Activated CD4-positive, alpha-beta T cell treated with anti-CD3 and anti-CD28 coated beads, Interleukin-2, amount 10 ng/mL, durations not matched to agents 24 days and 14 days (primary cell): ENCODE measurements at regions not wholly inside any gene's neighbourhood (a gene's known extent, or its start where the extent isn't known, plus 50 kb on each side); places are given as distances from the start of the nearest gene placed in this dataset.
"Not testable (repeated sequence)": the region's sequence is repeated elsewhere in the genome, so short reads cannot be mapped to it uniquely, and the experiment has no call there.

Source experiments
- DNase-seq: peaks from one replicate; pipeline ENCODE4 v3.0.0; 2022
- H3K27ac Mint-ChIP-seq: one replicate; pipeline ENCODE4 v1.8.0; 2022; ENCODE audit warnings: mild to moderate bottlenecking, mixed read lengths
- H3K27me3 Mint-ChIP-seq: one replicate; pipeline ENCODE4 v1.8.0; 2022; ENCODE audit warnings: mixed read lengths
- H3K36me3 Mint-ChIP-seq: one replicate; pipeline ENCODE4 v1.8.0; 2022; ENCODE audit warnings: low read depth, mild to moderate bottlenecking, mixed read lengths
- H3K4me1 Mint-ChIP-seq: one replicate; pipeline ENCODE4 v1.8.0; 2021; ENCODE audit warnings: mixed read lengths
- H3K4me3 Mint-ChIP-seq: one replicate; pipeline ENCODE4 v1.8.0; 2022; ENCODE audit warnings: mild to moderate bottlenecking, moderate library complexity, mixed read lengths
- H3K9me3 Mint-ChIP-seq: one replicate; pipeline ENCODE4 v1.8.0; 2021; ENCODE audit warnings: mixed read lengths
- intact Hi-C: fragments of 100-400 bp; cut with micrococcal nuclease; formaldehyde crosslinking; loops from one replicate; pipeline ENCODE4 v1.15.1; 2023

DNA sequence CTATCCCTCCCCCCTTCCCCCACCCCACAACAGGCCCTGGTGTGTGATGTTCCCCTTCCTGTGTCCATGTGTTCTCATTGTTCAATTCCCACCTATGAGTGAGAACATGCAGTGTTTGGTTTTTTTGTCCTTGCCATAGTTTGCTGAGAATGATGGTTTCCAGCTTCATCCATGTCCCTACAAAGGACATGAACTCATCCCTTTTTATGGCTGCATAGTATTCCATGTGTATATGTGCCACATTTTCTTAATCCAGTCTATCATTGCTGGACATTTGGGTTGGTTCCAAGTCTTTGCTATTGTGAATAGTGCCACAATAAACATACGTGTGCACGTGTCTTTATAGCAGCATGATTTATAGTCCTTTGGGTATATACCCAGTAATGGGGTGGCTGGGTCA lies 52.3 kb upstream of the MAN1A2 start:
- H3K27me3 Mint-ChIP-seq, H3K9me3 Mint-ChIP-seq, DNase-seq, H3K27ac Mint-ChIP-seq, H3K4me1 Mint-ChIP-seq, H3K4me3 Mint-ChIP-seq, intact Hi-C loops, H3K36me3 Mint-ChIP-seq: not testable (repeated sequence)

DNA sequence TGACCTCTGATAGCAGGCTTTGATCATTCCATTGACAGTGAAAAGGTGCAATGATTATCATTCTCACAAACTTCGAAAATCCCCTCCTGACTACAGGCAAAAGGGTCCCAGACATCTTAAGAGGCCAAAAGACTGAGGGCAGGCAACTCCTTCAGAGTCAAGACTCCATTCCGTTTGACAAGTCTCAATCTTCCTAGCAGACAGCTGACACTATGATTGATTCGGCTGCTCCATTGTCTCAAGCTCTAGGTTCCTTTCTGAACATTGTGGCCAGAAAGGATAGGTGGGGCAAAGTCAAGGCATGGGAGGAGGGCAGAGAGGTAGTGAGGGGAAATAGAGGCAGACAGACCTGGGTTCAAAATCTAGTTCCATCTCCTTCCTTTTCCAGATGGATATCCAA lies 53.7 kb upstream of the MAN1A2 start:
- intact Hi-C loops, result no loop called here
- Mint-ChIP-seq H3K27ac (no peak overlapping the region), H3K9me3 (peaks cover 3% of the 10 kb centered on the region), H3K4me3 (no peak overlapping the region), H3K4me1 (no peaks in the 10 kb centered on the region), H3K36me3 (no peaks in the 10 kb centered on the region), H3K27me3 (peaks cover 2% of the 10 kb centered on the region)
- DNase-seq, result no peak

DNA sequence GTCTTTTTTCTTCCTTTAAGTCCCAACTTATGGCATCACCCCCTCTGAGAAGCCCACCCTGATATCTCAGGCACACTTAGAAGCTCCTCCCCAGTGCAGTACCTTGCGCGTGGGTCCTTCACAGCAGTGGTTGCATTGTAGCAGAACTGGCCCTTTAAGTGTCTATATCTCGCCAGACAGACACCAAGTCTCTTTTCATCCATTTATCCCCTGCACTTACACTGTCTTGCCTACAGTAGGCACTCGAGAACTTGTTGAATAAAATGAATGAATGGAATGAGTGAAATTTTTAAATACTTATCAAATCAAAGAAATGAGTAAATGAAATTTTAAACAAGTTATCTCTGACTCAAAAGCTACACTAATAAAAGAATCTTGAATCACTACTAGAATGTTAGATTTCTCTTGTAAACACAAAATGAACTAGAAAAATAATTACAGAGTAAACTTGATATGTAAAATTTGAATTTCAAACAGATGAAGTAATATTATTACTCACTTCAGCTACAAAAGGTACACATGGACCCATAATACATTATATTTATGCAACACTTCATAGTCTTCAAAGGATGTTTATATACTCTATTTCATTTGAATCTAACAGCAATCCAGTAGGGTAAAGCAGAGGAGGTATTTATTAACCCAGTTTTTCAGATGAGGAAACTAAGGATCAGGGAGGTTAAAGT lies 54.7 kb upstream of the MAN1A2 start:
- peak; percentile 57 for DNase-seq
- no peak overlapping the region for H3K27ac Mint-ChIP-seq
- no peak overlapping the region for H3K4me3 Mint-ChIP-seq
- no peaks in the 10 kb centered on the region for H3K4me1 Mint-ChIP-seq
- H3K27me3 Mint-ChIP-seq, result peaks cover 2% of the 10 kb centered on the region
- intact Hi-C loops, result no loop called here
- H3K36me3 Mint-ChIP-seq, result no peaks in the 10 kb centered on the region
- no peaks in the 10 kb centered on the region for H3K9me3 Mint-ChIP-seq

- Mint-ChIP-seq H3K4me1 (no peaks in the 10 kb centered on the region), H3K27me3 (peaks cover 2% of the 10 kb centered on the region), H3K36me3 (no peaks in the 10 kb centered on the region), H3K27ac (no peak overlapping the region), H3K9me3 (no peaks in the 10 kb centered on the region), H3K4me3 (no peak overlapping the region)
- DNase-seq, result no peak
- intact Hi-C loops, result no loop called here
These were observed 58.8 kb upstream of the MAN1A2 start for GRCh38 chr1:117308311-117308916.

DNA sequence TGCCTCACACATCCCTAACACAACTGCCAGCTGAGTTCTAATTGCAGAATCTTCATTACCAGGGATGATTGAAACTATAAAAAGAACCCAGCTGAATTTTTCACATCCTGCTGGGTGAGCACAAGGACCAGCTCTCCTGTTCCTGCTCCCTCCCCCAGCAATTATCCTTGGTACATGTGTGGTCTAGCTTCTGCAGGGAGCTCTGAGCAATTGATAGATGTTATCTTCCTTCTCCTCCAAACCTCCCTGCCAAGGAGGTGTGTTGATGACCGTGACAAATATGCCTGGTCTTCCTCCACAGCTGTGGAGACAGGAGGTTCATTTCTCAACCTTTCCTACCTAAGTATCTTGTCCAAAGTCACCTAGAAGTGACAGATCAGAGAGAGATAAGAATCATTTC lies 65.3 kb upstream of the MAN1A2 start:
- Mint-ChIP-seq H3K27me3 (no peaks in the 10 kb centered on the region), H3K27ac (no peak overlapping the region), H3K4me1 (no peaks in the 10 kb centered on the region), H3K9me3 (no peaks in the 10 kb centered on the region), H3K4me3 (no peak overlapping the region), H3K36me3 (no peaks in the 10 kb centered on the region)
- DNase-seq, result no peak
- intact Hi-C loops, result no loop called here

- H3K27me3 Mint-ChIP-seq, H3K36me3 Mint-ChIP-seq, H3K4me3 Mint-ChIP-seq, H3K27ac Mint-ChIP-seq, DNase-seq, intact Hi-C loops, H3K4me1 Mint-ChIP-seq, H3K9me3 Mint-ChIP-seq: not testable (repeated sequence)
These were observed 67.1 kb upstream of the MAN1A2 start for GRCh38 chr1:117300183-117300582.

- Mint-ChIP-seq H3K9me3 (no peaks in the 10 kb centered on the region), H3K4me3 (no peak overlapping the region), H3K36me3 (no peaks in the 10 kb centered on the region), H3K27ac (no peak overlapping the region), H3K4me1 (no peaks in the 10 kb centered on the region), H3K27me3 (peaks cover 2% of the 10 kb centered on the region)
- DNase-seq, result no peak
- intact Hi-C loops, result no loop called here
These were observed 72.2 kb upstream of the MAN1A2 start for GRCh38 chr1:117295001-117295400.

- Mint-ChIP-seq H3K4me1 (no peaks in the 10 kb centered on the region), H3K36me3 (no peaks in the 10 kb centered on the region), H3K9me3 (no peaks in the 10 kb centered on the region), H3K27me3 (peaks cover 11% of the 10 kb centered on the region), H3K27ac (no peak overlapping the region), H3K4me3 (no peak overlapping the region)
- intact Hi-C loops, result no loop called here
- no peak for DNase-seq
These were observed 76.4 kb upstream of the MAN1A2 start for GRCh38 chr1:117290890-117291289.

DNA sequence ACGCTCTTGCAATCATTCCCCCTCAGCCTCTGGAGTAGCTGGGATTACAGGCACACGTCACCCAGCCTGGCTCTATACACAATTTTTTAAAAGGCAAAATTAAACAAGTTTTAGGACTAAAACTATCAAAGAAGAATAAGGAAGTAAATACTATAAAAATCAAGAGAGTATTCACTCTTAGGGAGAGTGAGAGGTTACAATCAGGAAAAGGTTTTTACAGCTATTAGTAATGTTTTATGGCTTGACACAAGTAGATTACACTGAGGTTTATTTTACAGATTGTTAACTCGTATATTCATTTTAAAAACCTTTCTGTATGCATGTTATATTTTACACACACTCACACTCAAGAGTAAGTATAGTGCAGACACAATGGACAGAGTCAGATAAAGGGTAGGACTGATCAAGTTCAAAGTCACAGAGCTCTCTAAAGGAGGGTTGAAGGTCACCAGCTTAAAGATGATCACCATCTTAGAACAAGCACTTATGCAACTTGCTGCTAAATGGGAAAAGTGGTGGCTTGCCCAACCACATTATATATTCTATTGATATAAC lies 77.9 kb upstream of the MAN1A2 start:
- intact Hi-C loops, result no loop called here
- H3K27ac Mint-ChIP-seq, result no peak overlapping the region
- H3K4me1 Mint-ChIP-seq, result no peaks in the 10 kb centered on the region
- no peaks in the 10 kb centered on the region for H3K9me3 Mint-ChIP-seq
- no peaks in the 10 kb centered on the region for H3K36me3 Mint-ChIP-seq
- no peak for DNase-seq
- H3K27me3 Mint-ChIP-seq, result peaks cover 11% of the 10 kb centered on the region
- H3K4me3 Mint-ChIP-seq, result no peak overlapping the region

GRCh38 chr1:117286562-117286961 lies 75.8 kb upstream of the VTCN1 start:
- Mint-ChIP-seq H3K27me3 (peaks cover 11% of the 10 kb centered on the region), H3K27ac (no peak overlapping the region), H3K36me3 (no peaks in the 10 kb centered on the region), H3K4me3 (no peak overlapping the region), H3K9me3 (no peaks in the 10 kb centered on the region), H3K4me1 (no peaks in the 10 kb centered on the region)
- no peak for DNase-seq
- intact Hi-C loops, result no loop called here

DNA sequence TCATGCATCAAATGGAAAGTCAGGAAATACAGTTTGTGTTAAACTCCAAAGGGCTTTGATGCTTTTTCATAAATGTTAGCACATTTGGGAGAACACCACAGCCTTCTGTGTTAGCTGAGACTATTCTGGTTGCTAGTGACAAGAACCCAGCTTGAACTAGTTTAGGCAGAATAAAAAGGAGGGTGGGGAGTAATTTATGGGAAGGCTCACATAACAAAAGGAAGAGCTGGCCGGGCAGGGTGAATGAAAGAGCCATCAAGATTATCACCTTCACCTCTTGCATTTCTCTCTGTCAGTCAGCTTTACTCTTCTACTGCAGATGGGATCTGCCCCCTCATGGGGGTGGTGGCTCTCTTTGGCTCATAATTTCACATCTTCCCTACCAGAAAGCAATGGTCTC lies 75.4 kb upstream of the VTCN1 start:
- H3K27me3 Mint-ChIP-seq, result peaks cover 11% of the 10 kb centered on the region
- H3K27ac Mint-ChIP-seq, result no peak overlapping the region
- intact Hi-C loops, result no loop called here
- H3K9me3 Mint-ChIP-seq, result no peaks in the 10 kb centered on the region
- DNase-seq, result no peak
- H3K4me3 Mint-ChIP-seq, result no peak overlapping the region
- no peaks in the 10 kb centered on the region for H3K4me1 Mint-ChIP-seq
- H3K36me3 Mint-ChIP-seq, result no peaks in the 10 kb centered on the region

- Mint-ChIP-seq H3K27me3 (peaks cover 8% of the 10 kb centered on the region), H3K4me1 (no peaks in the 10 kb centered on the region), H3K4me3 (no peak overlapping the region), H3K27ac (no peak overlapping the region), H3K9me3 (no peaks in the 10 kb centered on the region), H3K36me3 (no peaks in the 10 kb centered on the region)
- DNase-seq, result no peak
- intact Hi-C loops, result no loop called here
These were observed 73.9 kb upstream of the VTCN1 start for GRCh38 chr1:117284399-117285215.

DNA sequence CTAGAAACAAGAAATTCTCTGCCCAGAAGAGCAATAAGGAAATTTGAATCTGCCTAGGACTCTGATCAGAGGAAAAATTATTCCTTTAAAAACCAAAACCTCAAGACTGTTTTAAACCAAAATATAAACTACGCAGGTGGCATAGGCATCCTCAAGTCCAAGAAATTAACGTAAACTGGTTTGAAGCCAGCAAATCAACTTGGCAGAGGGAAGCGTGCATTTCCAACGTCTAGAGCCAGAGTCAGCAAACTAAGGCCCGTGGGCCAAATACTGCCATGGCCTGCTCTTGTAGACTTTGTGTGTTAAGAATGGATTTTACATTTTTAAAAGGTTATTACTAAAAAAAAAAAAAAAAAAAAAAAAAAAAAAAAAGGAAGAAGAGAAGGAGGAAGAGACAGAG lies 67.8 kb upstream of the VTCN1 start:
- Mint-ChIP-seq H3K27ac (no peak overlapping the region), H3K36me3 (no peaks in the 10 kb centered on the region), H3K4me1 (no peaks in the 10 kb centered on the region), H3K4me3 (no peak overlapping the region), H3K27me3 (no peaks in the 10 kb centered on the region), H3K9me3 (no peaks in the 10 kb centered on the region)
- intact Hi-C loops, result no loop called here
- DNase-seq, result no peak

GRCh38 chr1:117275055-117275454 lies 64.3 kb upstream of the VTCN1 start:
- Mint-ChIP-seq H3K36me3 (no peaks in the 10 kb centered on the region), H3K4me1 (no peaks in the 10 kb centered on the region), H3K9me3 (no peaks in the 10 kb centered on the region), H3K27me3 (peaks cover 12% of the 10 kb centered on the region), H3K4me3 (no peak overlapping the region), H3K27ac (no peak overlapping the region)
- no peak for DNase-seq
- intact Hi-C loops, result no loop called here
